ENCODE measurements at regions not wholly inside any gene's neighbourhood (a gene's known extent, or its start where the extent isn't known, plus 50 kb on each side); places are given as distances from the start of the nearest gene placed in this dataset.

- TF ChIP-seq CTCF (IDR thresholded peaks at IDR 0.05) = no peak
These were observed 361.1 kb downstream of the TGFB2 start for GRCh38 chr1:218705911-218706893.

GRCh38 chr1:218711001-218711400, 365.9 kb downstream of the TGFB2 start:
- Mint-ChIP-seq H3K27me3 (ENCODE audit: low read depth in 3 of 3) (peaks cover 0 to 3% (median 0%) of the 10 kb centered on the region in 3 donors), H3K4me1 (no peaks in the 10 kb centered on the region), H3K27ac (no peak overlapping the region), H3K36me3 (no peaks in the 10 kb centered on the region), H3K4me3 (no peak overlapping the region), H3K9me3 (peaks cover 0 to 14% (median 8%) of the 10 kb centered on the region in 7 donors)
- WGBS (ENCODE audit: insufficient coverage) = 80% methylated on average over 1 of the region's 1 CpG
- no peaks in the 10 kb centered on the region for H3K27me3 ChIP-seq (ENCODE audit: control insufficient read depth in 2 of 2, insufficient read depth in 2 of 2, low read length in 2 of 2)
- H3K27ac ChIP-seq (ENCODE audit: low read depth in 1 of 2, low read length in 2 of 2) = no peak overlapping the region
- H3K4me1 ChIP-seq (ENCODE audit: control insufficient read depth in 1 of 2, insufficient read depth in 2 of 2, low read length in 2 of 2) = no peaks in the 10 kb centered on the region
- no peaks in the 10 kb centered on the region for H4K20me1 ChIP-seq (ENCODE audit: insufficient read depth, low read length)
- no peaks in the 10 kb centered on the region for H3K9me3 ChIP-seq (replicated peaks in 1 of 2; ENCODE audit: control insufficient read depth in 1 of 2, insufficient read depth in 1 of 2, low read length in 2 of 2)
- intact Hi-C loops (cut with micrococcal nuclease) = no loop called here
- no peak for DNase-seq
- H3K36me3 ChIP-seq (replicated peaks in 1 of 2; ENCODE audit: control insufficient read depth in 1 of 2, insufficient read depth in 2 of 2, low read length in 2 of 2) = no peaks in the 10 kb centered on the region
- H3K9ac ChIP-seq (ENCODE audit: insufficient read depth, low read length, poor library complexity, severe bottlenecking) = no peak overlapping the region
- no peak for TF ChIP-seq CTCF (IDR thresholded peaks at IDR 0.05)
- no peak overlapping the region for H3K4me2 ChIP-seq (replicated peaks; ENCODE audit: extremely low read depth, low read length, poor library complexity, severe bottlenecking)
- H2AFZ ChIP-seq (ENCODE audit: insufficient read depth, low read depth, low read length, poor library complexity, severe bottlenecking) = no peak overlapping the region
- H3K79me2 ChIP-seq (ENCODE audit: insufficient read depth, low read length) = no peaks in the 10 kb centered on the region
- H3K4me3 ChIP-seq (replicated peaks in 1 of 3; ENCODE audit: low read depth in 2 of 3, low read length in 3 of 3) = no peak overlapping the region

More at GRCh38 chr1:218705911-218706893, 361.1 kb downstream of the TGFB2 start:
- no peak overlapping the region for H3K27ac Mint-ChIP-seq
- Histone ChIP-seq H3K27ac (ENCODE audit: low read depth in 1 of 2, low read length in 2 of 2) (no peak overlapping the region), H3K4me2 (replicated peaks; ENCODE audit: extremely low read depth, low read length, poor library complexity, severe bottlenecking) (no peak overlapping the region), H3K4me1 (ENCODE audit: control insufficient read depth in 1 of 2, insufficient read depth in 2 of 2, low read length in 2 of 2) (no peaks in the 10 kb centered on the region), H3K79me2 (ENCODE audit: insufficient read depth, low read length) (no peaks in the 10 kb centered on the region), H2AFZ (ENCODE audit: insufficient read depth, low read depth, low read length, poor library complexity, severe bottlenecking) (no peak overlapping the region), H4K20me1 (ENCODE audit: insufficient read depth, low read length) (no peaks in the 10 kb centered on the region), H3K4me3 (replicated peaks in 1 of 3; ENCODE audit: low read depth in 2 of 3, low read length in 3 of 3) (no peak overlapping the region), H3K9me3 (replicated peaks in 1 of 2; ENCODE audit: control insufficient read depth in 1 of 2, insufficient read depth in 1 of 2, low read length in 2 of 2) (no peaks in the 10 kb centered on the region), H3K27me3 (ENCODE audit: control insufficient read depth in 2 of 2, insufficient read depth in 2 of 2, low read length in 2 of 2) (no peaks in the 10 kb centered on the region), H3K36me3 (replicated peaks in 1 of 2; ENCODE audit: control insufficient read depth in 1 of 2, insufficient read depth in 2 of 2, low read length in 2 of 2) (no peaks in the 10 kb centered on the region), H3K9ac (ENCODE audit: insufficient read depth, low read length, poor library complexity, severe bottlenecking) (no peak overlapping the region)
- H3K4me3 Mint-ChIP-seq = no peak overlapping the region
- no peak for DNase-seq
- peaks cover 0 to 10% (median 4%) of the 10 kb centered on the region in 7 donors for H3K9me3 Mint-ChIP-seq
- intact Hi-C loops (cut with micrococcal nuclease) = no loop called here
- H3K27me3 Mint-ChIP-seq (ENCODE audit: low read depth in 3 of 3) = peaks cover 0 to 3% (median 0%) of the 10 kb centered on the region in 3 donors
- H3K4me1 Mint-ChIP-seq = no peaks in the 10 kb centered on the region
- H3K36me3 Mint-ChIP-seq = no peaks in the 10 kb centered on the region
- WGBS (ENCODE audit: insufficient coverage) = 82% methylated on average over 3 of the region's 7 CpGs
